ENCODE measurements at regions not wholly inside any gene's neighbourhood (a gene's known extent, or its start where the extent isn't known, plus 50 kb on each side); places are given as distances from the start of the nearest gene placed in this dataset.

DNA sequence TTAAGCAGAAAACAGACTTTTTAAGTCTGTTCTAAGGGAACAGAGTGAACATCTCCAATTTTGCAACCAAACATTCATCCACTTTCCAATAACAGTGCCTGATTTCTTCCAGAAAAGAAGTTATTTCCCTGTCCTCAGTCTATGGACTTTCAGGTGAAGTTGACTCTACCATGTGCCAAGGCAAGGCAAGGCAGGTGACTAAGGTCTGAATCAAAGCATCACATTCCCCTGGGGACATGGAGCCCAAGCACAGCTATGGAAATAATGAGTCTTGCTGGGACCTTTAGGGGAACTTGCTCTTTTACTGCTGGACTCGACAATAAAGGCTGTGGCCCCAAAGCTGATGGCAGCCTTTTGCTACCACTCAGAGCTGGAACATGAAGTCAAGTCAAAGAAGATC is 182.2 kb downstream of the FGFR2 start:
- Histone ChIP-seq H3K36me3 (replicated peaks in 1 of 2; ENCODE audit: control insufficient read depth in 1 of 2, insufficient read depth in 2 of 2, low read length in 1 of 2) (no peaks in the 10 kb centered on the region), H3K4me1 (ENCODE audit: control insufficient read depth in 1 of 2, insufficient read depth in 2 of 2, low read depth in 1 of 2, low read length in 1 of 2) (no peaks in the 10 kb centered on the region), H3K27ac (ENCODE audit: low read depth in 2 of 2, low read length in 1 of 2) (no peak overlapping the region), H4K20me1 (ENCODE audit: insufficient read depth) (no peaks in the 10 kb centered on the region), H3K79me2 (ENCODE audit: insufficient read depth) (no peaks in the 10 kb centered on the region), H3K9me2 (no peaks in the 10 kb centered on the region), H3K9ac (no peak overlapping the region), H3K4me3 (ENCODE audit: low read depth in 2 of 2, low read length in 1 of 2) (no peak overlapping the region), H3K9me3 (no peaks in the 10 kb centered on the region), H2AFZ (ENCODE audit: low read depth) (no peak overlapping the region), H3K27me3 (ENCODE audit: insufficient read depth) (no peaks in the 10 kb centered on the region), H3F3A (replicated peaks; ENCODE audit: insufficient read depth) (no peaks in the 10 kb centered on the region), H3K4me2 (no peak overlapping the region)
- TF ChIP-seq, protein P1, sequence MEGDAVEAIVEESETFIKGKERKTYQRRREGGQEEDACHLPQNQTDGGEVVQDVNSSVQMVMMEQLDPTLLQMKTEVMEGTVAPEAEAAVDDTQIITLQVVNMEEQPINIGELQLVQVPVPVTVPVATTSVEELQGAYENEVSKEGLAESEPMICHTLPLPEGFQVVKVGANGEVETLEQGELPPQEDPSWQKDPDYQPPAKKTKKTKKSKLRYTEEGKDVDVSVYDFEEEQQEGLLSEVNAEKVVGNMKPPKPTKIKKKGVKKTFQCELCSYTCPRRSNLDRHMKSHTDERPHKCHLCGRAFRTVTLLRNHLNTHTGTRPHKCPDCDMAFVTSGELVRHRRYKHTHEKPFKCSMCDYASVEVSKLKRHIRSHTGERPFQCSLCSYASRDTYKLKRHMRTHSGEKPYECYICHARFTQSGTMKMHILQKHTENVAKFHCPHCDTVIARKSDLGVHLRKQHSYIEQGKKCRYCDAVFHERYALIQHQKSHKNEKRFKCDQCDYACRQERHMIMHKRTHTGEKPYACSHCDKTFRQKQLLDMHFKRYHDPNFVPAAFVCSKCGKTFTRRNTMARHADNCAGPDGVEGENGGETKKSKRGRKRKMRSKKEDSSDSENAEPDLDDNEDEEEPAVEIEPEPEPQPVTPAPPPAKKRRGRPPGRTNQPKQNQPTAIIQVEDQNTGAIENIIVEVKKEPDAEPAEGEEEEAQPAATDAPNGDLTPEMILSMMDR (IDR thresholded peaks at IDR 0.05), result no peak
- TF ChIP-seq RAD21 (IDR thresholded peaks at IDR 0.05; ENCODE audit: low read length), result no peak
- no peak for DNase-seq
- ChIA-PET CTCF (interaction anchor here (0.7 to 1.0 kb wide), 2 partner anchors 42 to 87 kb away, joined by 3 read pairs; no protein-coding TSS in a partner anchor), POLR2A (interaction anchor here (0.6 kb wide), 1 partner anchor 34 kb away, joined by 3 read pairs; no protein-coding TSS in a partner anchor)
- 20% methylated on average over 1 of the region's 1 CpG for WGBS (ENCODE audit: low lambda C conversion rate)

DNA sequence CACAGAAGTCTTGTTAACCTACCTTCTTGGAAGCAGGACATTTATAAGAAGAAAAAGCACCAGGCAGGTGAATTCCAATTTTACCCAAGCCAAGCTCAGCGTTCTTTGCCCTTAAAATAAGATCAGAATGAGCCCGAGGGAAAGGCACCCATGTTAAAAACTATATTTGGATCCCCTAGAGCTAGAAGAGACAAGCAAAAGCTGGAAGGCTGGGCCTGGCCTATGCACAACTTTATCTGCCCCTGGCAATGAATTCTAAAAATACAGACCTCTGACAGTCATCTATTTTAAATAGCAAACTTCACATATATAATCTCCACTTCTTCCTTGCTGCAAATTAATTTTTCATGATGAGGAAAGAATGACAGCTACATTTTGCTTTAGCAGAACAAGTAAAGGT is 180.9 kb downstream of the FGFR2 start:
- no peaks in the 10 kb centered on the region for H3K9me2 ChIP-seq
- CTCF ChIA-PET, result interaction anchor here (1.0 kb wide), 1 partner anchor 41 kb away, joined by 3 read pairs; no protein-coding TSS in a partner anchor
- no peak overlapping the region for H2AFZ ChIP-seq (ENCODE audit: low read depth)
- POLR2A ChIA-PET, result no interaction called here
- no peak overlapping the region for H3K4me2 ChIP-seq
- H3K4me3 ChIP-seq (ENCODE audit: low read depth in 2 of 2, low read length in 1 of 2), result no peak overlapping the region
- H3K9me3 ChIP-seq, result no peaks in the 10 kb centered on the region
- H3K9ac ChIP-seq, result no peak overlapping the region
- no peaks in the 10 kb centered on the region for H3K27me3 ChIP-seq (ENCODE audit: insufficient read depth)
- no peak for DNase-seq
- no peaks in the 10 kb centered on the region for H3K36me3 ChIP-seq (replicated peaks in 1 of 2; ENCODE audit: control insufficient read depth in 1 of 2, insufficient read depth in 2 of 2, low read length in 1 of 2)
- H3F3A ChIP-seq (replicated peaks; ENCODE audit: insufficient read depth), result no peaks in the 10 kb centered on the region
- no peaks in the 10 kb centered on the region for H4K20me1 ChIP-seq (ENCODE audit: insufficient read depth)
- no peak overlapping the region for H3K27ac ChIP-seq (ENCODE audit: low read depth in 2 of 2, low read length in 1 of 2)
- H3K4me1 ChIP-seq (ENCODE audit: control insufficient read depth in 1 of 2, insufficient read depth in 2 of 2, low read depth in 1 of 2, low read length in 1 of 2), result no peaks in the 10 kb centered on the region
- H3K79me2 ChIP-seq (ENCODE audit: insufficient read depth), result no peaks in the 10 kb centered on the region
- 7% methylated on average over 2 of the region's 2 CpGs for WGBS (ENCODE audit: low lambda C conversion rate)
- no peak for TF ChIP-seq NFIC (IDR thresholded peaks at IDR 0.05; ENCODE audit: borderline replicate concordance)
- TF ChIP-seq TAF1 (IDR thresholded peaks at IDR 0.05; ENCODE audit: borderline replicate concordance, low read depth, low read length), result no peak
- TF ChIP-seq, protein P1 (IDR thresholded peaks at IDR 0.05), result no peak
- no peak for TF ChIP-seq FOSL2 (IDR thresholded peaks at IDR 0.05; ENCODE audit: borderline replicate concordance, low read depth)
- TF ChIP-seq, protein P2, sequence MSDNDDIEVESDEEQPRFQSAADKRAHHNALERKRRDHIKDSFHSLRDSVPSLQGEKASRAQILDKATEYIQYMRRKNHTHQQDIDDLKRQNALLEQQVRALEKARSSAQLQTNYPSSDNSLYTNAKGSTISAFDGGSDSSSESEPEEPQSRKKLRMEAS (IDR thresholded peaks at IDR 0.05; ENCODE audit: low read depth), result no peak
- TF ChIP-seq YY1 (IDR thresholded peaks at IDR 0.05; ENCODE audit: low read depth), result no peak
- no peak for TF ChIP-seq EP300 (IDR thresholded peaks at IDR 0.05; ENCODE audit: borderline replicate concordance in 1 of 2, low read depth in 1 of 2, low read length in 1 of 2)
- no peak for TF ChIP-seq TCF12 (IDR thresholded peaks at IDR 0.05)
- TF ChIP-seq ELF1 (IDR thresholded peaks at IDR 0.05), result no peak
- no peak for TF ChIP-seq POLR2AphosphoS5 (IDR thresholded peaks at IDR 0.05; ENCODE audit: low read depth, low read length)
- TF ChIP-seq MEF2A (IDR thresholded peaks at IDR 0.05; ENCODE audit: borderline replicate concordance, low read depth), result no peak
- TF ChIP-seq, protein P3, sequence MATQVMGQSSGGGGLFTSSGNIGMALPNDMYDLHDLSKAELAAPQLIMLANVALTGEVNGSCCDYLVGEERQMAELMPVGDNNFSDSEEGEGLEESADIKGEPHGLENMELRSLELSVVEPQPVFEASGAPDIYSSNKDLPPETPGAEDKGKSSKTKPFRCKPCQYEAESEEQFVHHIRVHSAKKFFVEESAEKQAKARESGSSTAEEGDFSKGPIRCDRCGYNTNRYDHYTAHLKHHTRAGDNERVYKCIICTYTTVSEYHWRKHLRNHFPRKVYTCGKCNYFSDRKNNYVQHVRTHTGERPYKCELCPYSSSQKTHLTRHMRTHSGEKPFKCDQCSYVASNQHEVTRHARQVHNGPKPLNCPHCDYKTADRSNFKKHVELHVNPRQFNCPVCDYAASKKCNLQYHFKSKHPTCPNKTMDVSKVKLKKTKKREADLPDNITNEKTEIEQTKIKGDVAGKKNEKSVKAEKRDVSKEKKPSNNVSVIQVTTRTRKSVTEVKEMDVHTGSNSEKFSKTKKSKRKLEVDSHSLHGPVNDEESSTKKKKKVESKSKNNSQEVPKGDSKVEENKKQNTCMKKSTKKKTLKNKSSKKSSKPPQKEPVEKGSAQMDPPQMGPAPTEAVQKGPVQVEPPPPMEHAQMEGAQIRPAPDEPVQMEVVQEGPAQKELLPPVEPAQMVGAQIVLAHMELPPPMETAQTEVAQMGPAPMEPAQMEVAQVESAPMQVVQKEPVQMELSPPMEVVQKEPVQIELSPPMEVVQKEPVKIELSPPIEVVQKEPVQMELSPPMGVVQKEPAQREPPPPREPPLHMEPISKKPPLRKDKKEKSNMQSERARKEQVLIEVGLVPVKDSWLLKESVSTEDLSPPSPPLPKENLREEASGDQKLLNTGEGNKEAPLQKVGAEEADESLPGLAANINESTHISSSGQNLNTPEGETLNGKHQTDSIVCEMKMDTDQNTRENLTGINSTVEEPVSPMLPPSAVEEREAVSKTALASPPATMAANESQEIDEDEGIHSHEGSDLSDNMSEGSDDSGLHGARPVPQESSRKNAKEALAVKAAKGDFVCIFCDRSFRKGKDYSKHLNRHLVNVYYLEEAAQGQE (IDR thresholded peaks at IDR 0.05; ENCODE audit: low read depth, low read length), result no peak
- no peak for TF ChIP-seq EZH2phosphoT487 (IDR thresholded peaks at IDR 0.05; ENCODE audit: borderline replicate concordance, low read depth)
- TF ChIP-seq MXI1 (IDR thresholded peaks at IDR 0.05; ENCODE audit: low read depth, low read length), result no peak
- TF ChIP-seq, protein P4, sequence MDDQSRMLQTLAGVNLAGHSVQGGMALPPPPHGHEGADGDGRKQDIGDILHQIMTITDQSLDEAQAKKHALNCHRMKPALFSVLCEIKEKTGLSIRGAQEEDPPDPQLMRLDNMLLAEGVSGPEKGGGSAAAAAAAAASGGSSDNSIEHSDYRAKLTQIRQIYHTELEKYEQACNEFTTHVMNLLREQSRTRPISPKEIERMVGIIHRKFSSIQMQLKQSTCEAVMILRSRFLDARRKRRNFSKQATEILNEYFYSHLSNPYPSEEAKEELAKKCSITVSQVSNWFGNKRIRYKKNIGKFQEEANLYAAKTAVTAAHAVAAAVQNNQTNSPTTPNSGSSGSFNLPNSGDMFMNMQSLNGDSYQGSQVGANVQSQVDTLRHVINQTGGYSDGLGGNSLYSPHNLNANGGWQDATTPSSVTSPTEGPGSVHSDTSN (IDR thresholded peaks at IDR 0.05), result no peak
- no peak for TF ChIP-seq SIN3A (IDR thresholded peaks at IDR 0.05; ENCODE audit: borderline replicate concordance, low read depth, low read length)
- TF ChIP-seq, protein P5, sequence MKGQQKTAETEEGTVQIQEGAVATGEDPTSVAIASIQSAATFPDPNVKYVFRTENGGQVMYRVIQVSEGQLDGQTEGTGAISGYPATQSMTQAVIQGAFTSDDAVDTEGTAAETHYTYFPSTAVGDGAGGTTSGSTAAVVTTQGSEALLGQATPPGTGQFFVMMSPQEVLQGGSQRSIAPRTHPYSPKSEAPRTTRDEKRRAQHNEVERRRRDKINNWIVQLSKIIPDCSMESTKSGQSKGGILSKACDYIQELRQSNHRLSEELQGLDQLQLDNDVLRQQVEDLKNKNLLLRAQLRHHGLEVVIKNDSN (IDR thresholded peaks at IDR 0.05; ENCODE audit: borderline replicate concordance, low read depth), result no peak
- no peak for TF ChIP-seq RAD21 (IDR thresholded peaks at IDR 0.05; ENCODE audit: low read length)

Measured in SK-N-SH (cell line).